Fibroblast of lung (primary cell): ENCODE measurements at regions not wholly inside any gene's neighbourhood (a gene's known extent, or its start where the extent isn't known, plus 50 kb on each side); places are given as distances from the start of the nearest gene placed in this dataset.

Experiments used
- CTCF ChIP-seq, 2 donors: IDR thresholded peaks in 1 of 2; conservative IDR thresholded peaks in 1 of 2; 1 replicate in 1 of 2; 2 replicates in 1 of 2; pipeline ENCODE4 v1.5.1; 2011 to 2012; ENCODE audit warnings: low read length in 2 of 2, control low read depth in 1 of 2, inconsistent platforms in 1 of 2, low read depth in 1 of 2, mild to moderate bottlenecking in 1 of 2
- EZH2 ChIP-seq: IDR thresholded peaks from 2 replicates; pipeline ENCODE4 v1.5.1; 2012; ENCODE audit warnings: low read length, control low read depth, mild to moderate bottlenecking; ENCODE audit errors: missing control alignments

DNA sequence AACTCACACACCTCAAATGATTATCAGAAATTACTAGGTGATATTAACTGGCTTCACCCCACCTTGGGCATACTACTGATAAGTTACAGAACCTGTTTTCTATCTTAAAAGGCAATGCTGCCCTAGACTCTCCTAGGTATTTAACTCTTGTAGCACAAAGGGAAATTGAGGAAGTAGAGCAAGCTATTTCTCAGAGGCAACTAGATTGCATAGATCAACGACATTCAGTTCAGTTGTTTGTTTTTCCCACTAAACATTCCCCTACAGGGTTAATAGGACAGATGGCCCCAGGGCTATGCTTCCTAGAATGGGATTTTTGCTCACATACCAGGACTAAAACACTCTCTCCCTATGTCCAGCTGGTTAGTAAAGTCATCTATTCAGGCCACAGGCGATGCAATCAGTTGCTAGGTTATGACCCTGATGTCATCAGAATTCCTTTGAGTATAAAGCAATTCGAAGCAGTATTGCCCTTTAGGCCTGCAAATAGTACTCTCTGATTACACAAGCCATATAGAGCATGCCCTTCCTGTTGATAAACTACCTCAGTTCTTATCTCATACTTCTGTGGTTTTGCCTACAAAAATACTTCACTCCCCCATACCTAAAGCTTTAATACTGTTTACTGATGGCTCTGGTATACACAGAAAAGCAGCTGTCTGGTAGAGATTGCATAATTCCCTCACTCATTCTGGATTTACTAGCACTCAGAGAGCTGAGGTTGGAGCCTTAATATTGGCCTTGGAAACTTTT lies 67.4 kb upstream of the ASCC3 start:
- no peak for TF ChIP-seq EZH2
- no peak for TF ChIP-seq CTCF (conservative IDR thresholded peaks at IDR 0.05 in 1 of 2, IDR thresholded peaks at IDR 0.05 in 1 of 2; ENCODE audit: low read depth in 1 of 2, low read length in 2 of 2)
